GM23338 (cell line): ENCODE measurements at regions not wholly inside any gene's neighbourhood (a gene's known extent, or its start where the extent isn't known, plus 50 kb on each side); places are given as distances from the start of the nearest gene placed in this dataset.

ENCODE experiments used
- ATAC-seq: fragments of 200-7000 bp; cut with Tn5 transposase; 3 replicates; pipeline ENCODE4 v1.9.1; 2020
- DNase-seq: peaks from one replicate; pipeline ENCODE4 v3.0.0-alpha.2; 2015; ENCODE audit warnings: low spot score
- H2AFZ ChIP-seq: fragments of 200-600 bp; sonication (generic); 2 replicates; pipeline ENCODE4 v1.8.0; 2016; ENCODE audit warnings: antibody characterized with exemption, mild to moderate bottlenecking, moderate library complexity
- H3F3A ChIP-seq: fragments of 200-600 bp; sonication (generic); replicated peaks from 2 replicates; pipeline ENCODE4 v1.8.0; 2017; ENCODE audit warnings: antibody characterized with exemption, mixed run types, low read depth
- H3K27ac ChIP-seq: fragments of 200-600 bp; sonication (generic); 2 replicates; pipeline ENCODE4 v1.6.1; 2016; ENCODE audit warnings: low read depth
- H3K27me3 ChIP-seq: fragments of 200-600 bp; sonication (generic); 2 replicates; pipeline ENCODE4 v1.8.0; 2016; ENCODE audit warnings: mild to moderate bottlenecking, mixed run types, moderate library complexity; ENCODE audit not compliant: insufficient read depth
- H3K36me3 ChIP-seq: fragments of 200-600 bp; sonication (generic); 2 replicates; pipeline ENCODE4 v1.8.0; 2016; ENCODE audit warnings: mild to moderate bottlenecking; ENCODE audit not compliant: insufficient read depth
- H3K4me1 ChIP-seq: fragments of 200-600 bp; sonication (generic); 2 replicates; pipeline ENCODE4 v1.8.0; 2016; ENCODE audit warnings: mild to moderate bottlenecking, moderate library complexity; ENCODE audit not compliant: insufficient read depth
- H3K4me2 ChIP-seq: fragments of 200-600 bp; sonication (generic); 2 replicates; pipeline ENCODE4 v1.7.1; 2017; ENCODE audit warnings: mixed run types
- H3K4me3 ChIP-seq: fragments of 200-600 bp; sonication (generic); 2 replicates; pipeline ENCODE4 v1.6.1; 2016; ENCODE audit warnings: mixed run types
- H3K79me2 ChIP-seq: fragments of 200-600 bp; sonication (generic); replicated peaks from 2 replicates; pipeline ENCODE4 v1.8.0; 2017; ENCODE audit warnings: mild to moderate bottlenecking; ENCODE audit not compliant: insufficient read depth
- H3K9me2 ChIP-seq: fragments of 200-600 bp; sonication (generic); 2 replicates; pipeline ENCODE4 v1.8.0; 2017; ENCODE audit not compliant: insufficient read depth
- H4K20me1 ChIP-seq: fragments of 200-600 bp; sonication (generic); replicated peaks from 2 replicates; pipeline ENCODE4 v1.8.0; 2017; ENCODE audit warnings: mild to moderate bottlenecking; ENCODE audit not compliant: insufficient read depth
- H3K27ac Mint-ChIP-seq: 2 replicates; pipeline ENCODE4 v1.8.0; 2020; ENCODE audit warnings: inconsistent platforms, mild to moderate bottlenecking, moderate library complexity, mixed read lengths
- H3K27me3 Mint-ChIP-seq: 3 replicates; pipeline ENCODE4 v1.8.0; 2022; ENCODE audit warnings: low read depth, mild to moderate bottlenecking, moderate library complexity, mixed read lengths, inconsistent platforms; ENCODE audit not compliant: insufficient read depth, poor library complexity
- H3K36me3 Mint-ChIP-seq: 3 replicates; pipeline ENCODE4 v1.8.0; 2021; ENCODE audit warnings: low read depth, mild to moderate bottlenecking, inconsistent platforms, moderate library complexity, mixed read lengths
- H3K4me1 Mint-ChIP-seq: 3 replicates; pipeline ENCODE4 v1.8.0; 2020; ENCODE audit warnings: mild to moderate bottlenecking, inconsistent platforms, mixed read lengths
- H3K4me3 Mint-ChIP-seq: 3 replicates; pipeline ENCODE4 v1.8.0; 2021; ENCODE audit warnings: moderate library complexity, mild to moderate bottlenecking, inconsistent platforms, mixed read lengths
- H3K9me3 Mint-ChIP-seq: 3 replicates; pipeline ENCODE4 v1.8.0; 2020; ENCODE audit warnings: moderate library complexity, mild to moderate bottlenecking, inconsistent platforms, mixed read lengths
- CREB1 ChIP-seq: fragments of 250-450 bp; sonication (Bioruptor Pico); IDR thresholded peaks from 2 replicates; pipeline ENCODE4 v1.5.0; 2020; ENCODE audit warnings: low read depth, mild to moderate bottlenecking, moderate library complexity
- JUNB ChIP-seq: IDR thresholded peaks from one replicate; pipeline ENCODE4 v1.6.1; 2016; ENCODE audit warnings: antibody characterized with exemption; ENCODE audit not compliant: unreplicated experiment
- TF ChIP-seq, protein P1 (sequence below): fragments of 250-450 bp; sonication (Bioruptor Pico); IDR thresholded peaks from 2 replicates; pipeline ENCODE4 v1.5.0; 2020; ENCODE audit warnings: mild to moderate bottlenecking, moderate library complexity
- TF ChIP-seq, protein P2 (sequence below), 2 experiments: fragments of 200-600 bp in 1 of 2; sonication (generic) in 1 of 2; conservative IDR thresholded peaks; 2 replicates each; pipeline versions ENCODE4 v1.5.1 to v1.6.1; 2016 to 2017; ENCODE audit warnings: antibody characterized with exemption in 2 of 2, low read depth in 2 of 2, mild to moderate bottlenecking in 2 of 2, moderate library complexity in 1 of 2

GRCh38 chr2:4047961-4048891 lies 344.9 kb downstream of the DCDC2C start (continued):
- TF ChIP-seq, protein P1, sequence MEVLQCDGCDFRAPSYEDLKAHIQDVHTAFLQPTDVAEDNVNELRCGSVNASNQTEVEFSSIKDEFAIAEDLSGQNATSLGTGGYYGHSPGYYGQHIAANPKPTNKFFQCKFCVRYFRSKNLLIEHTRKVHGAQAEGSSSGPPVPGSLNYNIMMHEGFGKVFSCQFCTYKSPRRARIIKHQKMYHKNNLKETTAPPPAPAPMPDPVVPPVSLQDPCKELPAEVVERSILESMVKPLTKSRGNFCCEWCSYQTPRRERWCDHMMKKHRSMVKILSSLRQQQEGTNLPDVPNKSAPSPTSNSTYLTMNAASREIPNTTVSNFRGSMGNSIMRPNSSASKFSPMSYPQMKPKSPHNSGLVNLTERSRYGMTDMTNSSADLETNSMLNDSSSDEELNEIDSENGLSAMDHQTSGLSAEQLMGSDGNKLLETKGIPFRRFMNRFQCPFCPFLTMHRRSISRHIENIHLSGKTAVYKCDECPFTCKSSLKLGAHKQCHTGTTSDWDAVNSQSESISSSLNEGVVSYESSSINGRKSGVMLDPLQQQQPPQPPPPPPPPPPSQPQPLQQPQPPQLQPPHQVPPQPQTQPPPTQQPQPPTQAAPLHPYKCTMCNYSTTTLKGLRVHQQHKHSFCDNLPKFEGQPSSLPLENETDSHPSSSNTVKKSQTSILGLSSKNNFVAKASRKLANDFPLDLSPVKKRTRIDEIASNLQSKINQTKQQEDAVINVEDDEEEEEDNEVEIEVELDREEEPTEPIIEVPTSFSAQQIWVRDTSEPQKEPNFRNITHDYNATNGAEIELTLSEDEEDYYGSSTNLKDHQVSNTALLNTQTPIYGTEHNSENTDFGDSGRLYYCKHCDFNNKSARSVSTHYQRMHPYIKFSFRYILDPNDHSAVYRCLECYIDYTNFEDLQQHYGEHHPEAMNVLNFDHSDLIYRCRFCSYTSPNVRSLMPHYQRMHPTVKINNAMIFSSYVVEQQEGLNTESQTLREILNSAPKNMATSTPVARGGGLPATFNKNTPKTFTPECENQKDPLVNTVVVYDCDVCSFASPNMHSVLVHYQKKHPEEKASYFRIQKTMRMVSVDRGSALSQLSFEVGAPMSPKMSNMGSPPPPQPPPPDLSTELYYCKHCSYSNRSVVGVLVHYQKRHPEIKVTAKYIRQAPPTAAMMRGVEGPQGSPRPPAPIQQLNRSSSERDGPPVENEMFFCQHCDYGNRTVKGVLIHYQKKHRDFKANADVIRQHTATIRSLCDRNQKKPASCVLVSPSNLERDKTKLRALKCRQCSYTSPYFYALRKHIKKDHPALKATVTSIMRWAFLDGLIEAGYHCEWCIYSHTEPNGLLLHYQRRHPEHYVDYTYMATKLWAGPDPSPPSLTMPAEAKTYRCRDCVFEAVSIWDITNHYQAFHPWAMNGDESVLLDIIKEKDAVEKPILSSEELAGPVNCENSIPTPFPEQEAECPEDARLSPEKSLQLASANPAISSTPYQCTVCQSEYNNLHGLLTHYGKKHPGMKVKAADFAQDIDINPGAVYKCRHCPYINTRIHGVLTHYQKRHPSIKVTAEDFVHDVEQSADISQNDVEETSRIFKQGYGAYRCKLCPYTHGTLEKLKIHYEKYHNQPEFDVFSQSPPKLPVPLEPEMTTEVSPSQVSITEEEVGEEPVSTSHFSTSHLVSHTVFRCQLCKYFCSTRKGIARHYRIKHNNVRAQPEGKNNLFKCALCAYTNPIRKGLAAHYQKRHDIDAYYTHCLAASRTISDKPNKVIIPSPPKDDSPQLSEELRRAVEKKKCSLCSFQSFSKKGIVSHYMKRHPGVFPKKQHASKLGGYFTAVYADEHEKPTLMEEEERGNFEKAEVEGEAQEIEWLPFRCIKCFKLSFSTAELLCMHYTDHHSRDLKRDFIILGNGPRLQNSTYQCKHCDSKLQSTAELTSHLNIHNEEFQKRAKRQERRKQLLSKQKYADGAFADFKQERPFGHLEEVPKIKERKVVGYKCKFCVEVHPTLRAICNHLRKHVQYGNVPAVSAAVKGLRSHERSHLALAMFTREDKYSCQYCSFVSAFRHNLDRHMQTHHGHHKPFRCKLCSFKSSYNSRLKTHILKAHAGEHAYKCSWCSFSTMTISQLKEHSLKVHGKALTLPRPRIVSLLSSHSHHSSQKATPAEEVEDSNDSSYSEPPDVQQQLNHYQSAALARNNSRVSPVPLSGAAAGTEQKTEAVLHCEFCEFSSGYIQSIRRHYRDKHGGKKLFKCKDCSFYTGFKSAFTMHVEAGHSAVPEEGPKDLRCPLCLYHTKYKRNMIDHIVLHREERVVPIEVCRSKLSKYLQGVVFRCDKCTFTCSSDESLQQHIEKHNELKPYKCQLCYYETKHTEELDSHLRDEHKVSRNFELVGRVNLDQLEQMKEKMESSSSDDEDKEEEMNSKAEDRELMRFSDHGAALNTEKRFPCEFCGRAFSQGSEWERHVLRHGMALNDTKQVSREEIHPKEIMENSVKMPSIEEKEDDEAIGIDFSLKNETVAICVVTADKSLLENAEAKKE (CRISPR knock-in tag): no peak
- no peak for TF ChIP-seq JUNB
- no peak for TF ChIP-seq CREB1 (CRISPR knock-in tag)

- no peak overlapping the region for H3K4me2 ChIP-seq
- H2AFZ ChIP-seq: no peak overlapping the region
- TF ChIP-seq, protein P2, sequence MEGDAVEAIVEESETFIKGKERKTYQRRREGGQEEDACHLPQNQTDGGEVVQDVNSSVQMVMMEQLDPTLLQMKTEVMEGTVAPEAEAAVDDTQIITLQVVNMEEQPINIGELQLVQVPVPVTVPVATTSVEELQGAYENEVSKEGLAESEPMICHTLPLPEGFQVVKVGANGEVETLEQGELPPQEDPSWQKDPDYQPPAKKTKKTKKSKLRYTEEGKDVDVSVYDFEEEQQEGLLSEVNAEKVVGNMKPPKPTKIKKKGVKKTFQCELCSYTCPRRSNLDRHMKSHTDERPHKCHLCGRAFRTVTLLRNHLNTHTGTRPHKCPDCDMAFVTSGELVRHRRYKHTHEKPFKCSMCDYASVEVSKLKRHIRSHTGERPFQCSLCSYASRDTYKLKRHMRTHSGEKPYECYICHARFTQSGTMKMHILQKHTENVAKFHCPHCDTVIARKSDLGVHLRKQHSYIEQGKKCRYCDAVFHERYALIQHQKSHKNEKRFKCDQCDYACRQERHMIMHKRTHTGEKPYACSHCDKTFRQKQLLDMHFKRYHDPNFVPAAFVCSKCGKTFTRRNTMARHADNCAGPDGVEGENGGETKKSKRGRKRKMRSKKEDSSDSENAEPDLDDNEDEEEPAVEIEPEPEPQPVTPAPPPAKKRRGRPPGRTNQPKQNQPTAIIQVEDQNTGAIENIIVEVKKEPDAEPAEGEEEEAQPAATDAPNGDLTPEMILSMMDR (conservative IDR thresholded peaks at IDR 0.05; ENCODE audit: low read depth in 2 of 2): no peak
- no peak for TF ChIP-seq CREB1 (CRISPR knock-in tag)
- Mint-ChIP-seq H3K36me3 (peaks cover 7% of the 10 kb centered on the region), H3K27me3 (peaks cover 5% of the 10 kb centered on the region), H3K27ac (no peak overlapping the region), H3K4me1 (no peaks in the 10 kb centered on the region), H3K9me3 (peaks cover 86% of the 10 kb centered on the region), H3K4me3 (no peak overlapping the region)
- no peaks in the 10 kb centered on the region for H3K9me2 ChIP-seq
- H4K20me1 ChIP-seq: no peaks in the 10 kb centered on the region
- ATAC-seq: no peak
- no peaks in the 10 kb centered on the region for H3F3A ChIP-seq
- no peaks in the 10 kb centered on the region for H3K27me3 ChIP-seq
- H3K4me3 ChIP-seq: no peak overlapping the region
- no peaks in the 10 kb centered on the region; the same call in 1 of the 2 replicates for H3K36me3 ChIP-seq
- H3K27ac ChIP-seq: no peak overlapping the region
- no peak for DNase-seq
- no peaks in the 10 kb centered on the region for H3K79me2 ChIP-seq
- no peaks in the 10 kb centered on the region for H3K4me1 ChIP-seq
Measured at GRCh38 chr2:4049463-4049862, 346.1 kb downstream of the DCDC2C start.
